Right atrium auricular region (tissue), 2 donors: ENCODE measurements at regions not wholly inside any gene's neighbourhood (a gene's known extent, or its start where the extent isn't known, plus 50 kb on each side); places are given as distances from the start of the nearest gene placed in this dataset.
A peak's percentile ranks its signal among the peaks of the same experiment; 100 is the strongest.

Source experiments
- DNase-seq: peaks from one replicate; pipeline ENCODE4 v3.0.0-alpha.2; 2019; ENCODE audit warnings: low spot score
- H3K27ac ChIP-seq, 2 donors: fragments of 200-600 bp; sonication (generic); 1 replicate in 1 of 2; 2 replicates in 1 of 2; pipeline ENCODE4 v1.5.1; 2016 to 2019
- H3K27me3 ChIP-seq, 2 donors: fragments of 200-600 bp; sonication (generic); one replicate each; pipeline versions ENCODE4 v1.5.1 to v1.6.0; 2017 to 2019
- H3K36me3 ChIP-seq: fragments of 200-600 bp; sonication (generic); one replicate; pipeline ENCODE4 v1.5.1; 2016
- H3K4me1 ChIP-seq, 2 donors: fragments of 200-600 bp; sonication (generic); one replicate each; pipeline versions ENCODE4 v1.5.1 to v1.6.0; 2017 to 2019
- H3K4me3 ChIP-seq, 2 donors: fragments of 200-600 bp; sonication (generic); 1 replicate in 1 of 2; 2 replicates in 1 of 2; pipeline ENCODE4 v1.5.1; 2017 to 2019; ENCODE audit warnings: mild to moderate bottlenecking in 1 of 2, moderate library complexity in 1 of 2
- H3K9me3 ChIP-seq, 2 donors: fragments of 200-600 bp; sonication (generic); one replicate each; pipeline ENCODE4 v1.5.1; 2019
- CTCF ChIP-seq, 2 donors: fragments of 200-600 bp; sonication (generic); IDR thresholded peaks; one replicate each; pipeline ENCODE4 v1.5.1; 2019; ENCODE audit warnings: antibody characterized with exemption in 2 of 2

GRCh38 chr4:128604840-128605239 lies 204.7 kb upstream of the JADE1 start:
- Histone ChIP-seq H3K27ac (no peak overlapping the region), H3K27me3 (no peaks in the 10 kb centered on the region), H3K4me3 (no peak overlapping the region), H3K36me3 (no peaks in the 10 kb centered on the region), H3K4me1 (peaks cover 0 to 23% of the 10 kb centered on the region in 2 donors), H3K9me3 (no peaks in the 10 kb centered on the region)
- no peak for DNase-seq
- no peak for TF ChIP-seq CTCF (IDR thresholded peaks at IDR 0.05)

GRCh38 chr4:128604204-128604603 lies 205.3 kb upstream of the JADE1 start:
- Histone ChIP-seq H3K27me3 (no peaks in the 10 kb centered on the region), H3K9me3 (no peaks in the 10 kb centered on the region), H3K4me1 (peaks cover 0 to 30% of the 10 kb centered on the region in 2 donors), H3K27ac (no peak overlapping the region), H3K36me3 (no peaks in the 10 kb centered on the region), H3K4me3 (no peak overlapping the region)
- no peak for TF ChIP-seq CTCF (IDR thresholded peaks at IDR 0.05)
- DNase-seq = no peak

GRCh38 chr4:128603081-128603480 lies 206.4 kb upstream of the JADE1 start:
- Histone ChIP-seq H3K4me1 (peaks cover 0 to 32% of the 10 kb centered on the region in 2 donors), H3K4me3 (no peak overlapping the region), H3K27ac (no peak overlapping the region), H3K27me3 (no peaks in the 10 kb centered on the region), H3K9me3 (no peaks in the 10 kb centered on the region), H3K36me3 (no peaks in the 10 kb centered on the region)
- TF ChIP-seq CTCF (IDR thresholded peaks at IDR 0.05) = no peak
- no peak for DNase-seq

GRCh38 chr4:128601991-128602695 lies 207.4 kb upstream of the JADE1 start:
- TF ChIP-seq CTCF (IDR thresholded peaks at IDR 0.05) = no peak
- H3K27ac ChIP-seq = peak overlapping the region in 1 of 2 donors; percentile 74
- DNase-seq = peak; percentile 81
- no peaks in the 10 kb centered on the region for H3K9me3 ChIP-seq
- H3K27me3 ChIP-seq = no peaks in the 10 kb centered on the region
- no peaks in the 10 kb centered on the region for H3K36me3 ChIP-seq
- H3K4me1 ChIP-seq = peaks cover 0 to 32% of the 10 kb centered on the region in 2 donors
- H3K4me3 ChIP-seq = no peak overlapping the region

GRCh38 chr4:128600996-128601871 lies 208.3 kb upstream of the JADE1 start:
- H3K9me3 ChIP-seq = no peaks in the 10 kb centered on the region
- H3K4me3 ChIP-seq = no peak overlapping the region
- H3K27ac ChIP-seq = peak overlapping the region; percentile 23 to 74
- H3K36me3 ChIP-seq = no peaks in the 10 kb centered on the region
- TF ChIP-seq CTCF (IDR thresholded peaks at IDR 0.05) = no peak
- H3K4me1 ChIP-seq = peaks cover 0 to 32% of the 10 kb centered on the region in 2 donors
- DNase-seq = peak; percentile 70
- H3K27me3 ChIP-seq = no peaks in the 10 kb centered on the region
